BJ (cell line): ENCODE measurements at regions not wholly inside any gene's neighbourhood (a gene's known extent, or its start where the extent isn't known, plus 50 kb on each side); places are given as distances from the start of the nearest gene placed in this dataset.

Source experiments
- CTCF ChIA-PET: fragments of 350-600 bp; formaldehyde crosslinking; extraction: SDS; loops from one replicate; lab custom pipeline; 2021; ENCODE audit warnings: antibody characterized with exemption, inconsistent platforms; lab: Yijun Ruan, JAX
- POLR2A ChIA-PET: fragments of 300-600 bp; sonication (Branson Sonifier 250); formaldehyde crosslinking; extraction: SDS; loops from one replicate; lab custom pipeline; 2021; ENCODE audit warnings: antibody characterized with exemption; lab: Charles Lee
- DNase-seq: peaks from one replicate; pipeline ENCODE4 v3.0.0-alpha.2; 2011; ENCODE audit warnings: low read depth
- H3K27me3 ChIP-seq: 2 replicates; pipeline ENCODE4 v1.6.0; 2011; ENCODE audit warnings: low read length; ENCODE audit not compliant: control insufficient read depth, insufficient read depth
- H3K36me3 ChIP-seq: 2 replicates; pipeline ENCODE4 v1.5.1; 2011; ENCODE audit warnings: low read length; ENCODE audit not compliant: control insufficient read depth, insufficient read depth
- H3K4me3 ChIP-seq: 2 replicates; pipeline ENCODE4 v1.5.1; 2011; ENCODE audit warnings: low read depth, mild to moderate bottlenecking, control low read depth, low read length
- CTCF ChIP-seq: IDR thresholded peaks from 2 replicates; pipeline ENCODE4 v1.5.1; 2011; ENCODE audit warnings: low read depth, mild to moderate bottlenecking, control low read depth, inconsistent platforms, low read length, moderate library complexity; ENCODE audit not compliant: insufficient read depth

DNA sequence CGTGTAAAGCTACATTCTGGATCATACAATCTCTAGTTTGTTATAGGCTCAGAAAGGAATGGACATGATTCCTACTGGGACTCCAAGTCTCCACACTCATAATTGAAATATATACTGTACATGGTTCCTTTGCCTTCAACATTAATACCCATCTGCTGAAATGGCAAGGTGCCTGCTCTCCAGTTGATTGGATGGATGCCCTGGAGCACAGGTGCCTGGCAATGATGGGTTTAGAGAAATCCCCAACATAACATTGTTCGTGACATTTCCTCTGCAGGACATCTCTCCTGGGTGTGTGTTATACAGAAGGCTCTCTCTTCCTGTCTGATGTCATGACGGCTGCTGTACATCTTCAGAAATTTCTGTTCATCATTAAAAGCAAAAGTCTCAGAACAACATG lies 449.7 kb upstream of the CWC22 start:
- CTCF ChIA-PET: no interaction called here

DNA sequence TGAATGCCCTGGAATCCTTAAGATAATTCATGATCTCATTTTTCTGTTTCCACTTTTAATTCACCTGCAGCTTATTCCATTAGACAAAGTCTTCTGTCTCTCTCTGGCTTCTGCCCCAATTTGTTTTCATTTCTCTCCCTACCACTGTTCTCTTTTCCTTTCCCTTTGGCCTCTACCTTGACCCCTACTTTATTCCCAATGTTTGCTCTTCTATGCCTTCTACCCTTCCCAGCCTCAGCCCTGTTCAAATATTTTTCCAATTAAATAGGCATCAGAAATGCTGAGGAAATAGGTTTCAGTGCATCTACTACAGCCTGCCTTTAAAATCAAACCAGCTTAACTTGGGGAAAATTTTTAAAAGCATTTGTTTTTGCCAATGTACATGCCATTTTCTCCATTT lies 443.7 kb upstream of the CWC22 start:
- Histone ChIP-seq H3K4me3 (no peak overlapping the region), H3K36me3 (no peaks in the 10 kb centered on the region), H3K27me3 (no peaks in the 10 kb centered on the region)
- POLR2A ChIA-PET: no interaction called here
- CTCF ChIA-PET: no interaction called here
- TF ChIP-seq CTCF: no peak
- no peak for DNase-seq

More for the DNA sequence above, 449.7 kb upstream of the CWC22 start:
- POLR2A ChIA-PET: no interaction called here
- no peak for DNase-seq
- TF ChIP-seq CTCF: no peak
- H3K27me3 ChIP-seq: no peaks in the 10 kb centered on the region
- H3K36me3 ChIP-seq: no peaks in the 10 kb centered on the region
- no peak overlapping the region for H3K4me3 ChIP-seq

- no peak for TF ChIP-seq CTCF
- POLR2A ChIA-PET: no interaction called here
- DNase-seq: no peak
- Histone ChIP-seq H3K4me3 (no peak overlapping the region), H3K36me3 (no peaks in the 10 kb centered on the region), H3K27me3 (no peaks in the 10 kb centered on the region)
- CTCF ChIA-PET: no interaction called here
These were observed 442.2 kb upstream of the CWC22 start for GRCh38 chr2:180449171-180449915.

DNA sequence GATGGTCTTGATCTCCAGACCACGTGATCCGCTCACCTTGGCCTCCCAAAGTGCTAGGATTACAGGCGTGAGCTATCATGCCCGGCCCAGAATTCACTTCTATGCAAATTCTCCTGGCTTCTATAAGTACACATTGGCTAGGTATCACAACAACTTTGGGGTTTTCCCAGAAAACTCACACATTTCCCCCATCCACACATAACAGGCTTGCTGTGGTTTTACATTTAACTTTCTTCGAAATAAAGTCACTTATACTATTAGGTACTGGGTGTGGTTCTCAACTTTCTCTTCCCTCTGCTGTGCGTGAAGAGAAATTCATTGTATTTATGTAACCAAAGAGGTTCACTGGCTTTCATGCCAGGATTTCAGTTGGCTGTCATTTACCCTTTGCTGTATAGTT lies 439.4 kb upstream of the CWC22 start:
- CTCF ChIA-PET: interaction anchor here (0.6 to 0.7 kb wide), 2 partner anchors 56 to 1202 kb away, joined by 3 read pairs; no protein-coding TSS in a partner anchor
- no peak for DNase-seq
- H3K27me3 ChIP-seq: no peaks in the 10 kb centered on the region

GRCh38 chr2:180443888-180444287 lies 436.8 kb upstream of the CWC22 start:
- Histone ChIP-seq H3K27me3 (no peaks in the 10 kb centered on the region), H3K36me3 (no peaks in the 10 kb centered on the region), H3K4me3 (no peak overlapping the region)
- DNase-seq: no peak
- no peak for TF ChIP-seq CTCF
- CTCF ChIA-PET: no interaction called here
- POLR2A ChIA-PET: no interaction called here

More for the DNA sequence above, 439.4 kb upstream of the CWC22 start:
- TF ChIP-seq CTCF: no peak
- POLR2A ChIA-PET: no interaction called here
- H3K36me3 ChIP-seq: no peaks in the 10 kb centered on the region
- H3K4me3 ChIP-seq: no peak overlapping the region
